Urinary bladder (tissue), 3 donors: ENCODE measurements at regions not wholly inside any gene's neighbourhood (a gene's known extent, or its start where the extent isn't known, plus 50 kb on each side); places are given as distances from the start of the nearest gene placed in this dataset.
"Not testable (repeated sequence)": the region's sequence is repeated elsewhere in the genome, so short reads cannot be mapped to it uniquely, and the experiment has no call there.

Experiments used
- DNase-seq: peaks from one replicate; pipeline ENCODE4 v3.0.0-alpha.2; 2015; ENCODE audit errors: extremely low spot score
- H3K27ac ChIP-seq: one replicate; pipeline ENCODE4 v1.5.1; 2013; ENCODE audit warnings: low read depth, mild to moderate bottlenecking, moderate library complexity
- H3K36me3 ChIP-seq: one replicate; pipeline ENCODE4 v1.6.1; 2013; ENCODE audit warnings: mild to moderate bottlenecking, moderate library complexity; ENCODE audit not compliant: insufficient read depth
- H3K4me1 ChIP-seq: one replicate; pipeline ENCODE4 v1.6.1; 2013; ENCODE audit warnings: mild to moderate bottlenecking, moderate library complexity; ENCODE audit not compliant: insufficient read depth
- H3K4me3 ChIP-seq: one replicate; pipeline ENCODE4 v1.5.1; 2013; ENCODE audit warnings: low read depth, low read length
- WGBS: extraction: QIAGEN DNeasy Blood & Tissue Kit; methylation state at CpG from one replicate; pipeline ENCODE4 v1.1.7; 2013; 5-methylcytosine and 5-hydroxymethylcytosine counted together
- donor health status: healthy with polysubstance abuse.
- donor health status: healthy.

GRCh38 chr6:11486959-11487358 is 50.6 kb upstream of the TMEM170B start:
- Histone ChIP-seq H3K27ac (no peak overlapping the region), H3K36me3 (no peaks in the 10 kb centered on the region), H3K4me1 (no peaks in the 10 kb centered on the region), H3K4me3 (no peak overlapping the region)
- whole genome bisulfite sequencing: 90% methylated on average over 2 of the region's 2 CpGs
- DNase-seq: no peak

GRCh38 chr6:11486486-11486885 is 51.1 kb upstream of the TMEM170B start:
- Histone ChIP-seq H3K4me3 (no peak overlapping the region), H3K4me1 (no peaks in the 10 kb centered on the region), H3K36me3 (no peaks in the 10 kb centered on the region), H3K27ac (no peak overlapping the region)
- WGBS: 89% methylated on average over 7 of the region's 7 CpGs
- DNase-seq: no peak

- no peak overlapping the region for H3K4me3 ChIP-seq
- H3K27ac ChIP-seq: no peak overlapping the region
- no peaks in the 10 kb centered on the region for H3K4me1 ChIP-seq
- no peaks in the 10 kb centered on the region for H3K36me3 ChIP-seq
- WGBS: 84% methylated on average over 2 of the region's 2 CpGs
- DNase-seq: no peak
Measured at GRCh38 chr6:11486051-11486450, 51.5 kb upstream of the TMEM170B start.

DNA sequence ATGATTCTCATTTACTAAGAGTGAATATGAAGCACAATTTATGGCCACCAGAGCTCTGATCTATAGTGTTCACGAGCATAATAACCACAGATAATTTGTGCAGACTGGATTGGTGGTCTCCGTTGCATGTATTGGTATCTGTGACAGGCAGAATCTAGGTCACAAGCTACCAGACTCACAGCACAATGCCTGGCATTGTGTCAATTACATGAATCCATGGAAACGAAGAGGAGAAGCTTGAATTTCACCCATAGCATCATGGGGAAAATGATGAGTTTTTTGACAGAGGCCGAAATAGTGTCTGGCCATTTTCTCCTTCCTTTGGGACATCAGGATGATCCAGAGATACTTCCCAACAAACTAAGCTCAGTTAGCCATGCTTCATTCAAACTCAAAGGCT is 52.3 kb upstream of the TMEM170B start:
- H3K36me3 ChIP-seq: no peaks in the 10 kb centered on the region
- no peaks in the 10 kb centered on the region for H3K4me1 ChIP-seq
- H3K4me3 ChIP-seq: no peak overlapping the region
- WGBS: 86% methylated on average over 4 of the region's 4 CpGs
- no peak for DNase-seq
- no peak overlapping the region for H3K27ac ChIP-seq

GRCh38 chr6:11484441-11484840 is 53.1 kb upstream of the TMEM170B start:
- Histone ChIP-seq H3K4me1 (no peaks in the 10 kb centered on the region), H3K4me3 (no peak overlapping the region), H3K27ac (no peak overlapping the region), H3K36me3 (no peaks in the 10 kb centered on the region)
- DNase-seq: no peak
- WGBS: 37% methylated on average over 2 of the region's 2 CpGs

DNA sequence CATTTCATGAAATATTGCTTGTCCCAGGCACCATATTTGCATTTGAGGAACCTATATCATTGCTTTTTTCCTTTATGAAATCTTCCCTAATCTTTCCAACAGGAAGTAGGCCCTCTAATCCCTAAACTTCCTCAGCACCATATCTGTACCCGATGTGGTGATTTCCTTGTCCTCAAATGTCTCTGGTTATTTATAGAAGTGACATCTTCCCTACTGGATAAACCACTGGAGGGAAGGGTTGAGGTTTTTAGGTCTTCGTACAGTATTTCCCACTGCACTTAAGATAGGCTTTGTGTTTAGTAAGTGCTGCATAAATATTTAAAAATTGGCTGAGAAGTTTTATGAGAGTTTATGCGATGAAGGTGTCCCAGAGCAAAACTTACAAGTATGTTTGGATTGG is 54.9 kb upstream of the TMEM170B start:
- H3K4me3 ChIP-seq: no peak overlapping the region
- WGBS: 36% methylated on average over 3 of the region's 3 CpGs
- no peaks in the 10 kb centered on the region for H3K4me1 ChIP-seq
- H3K36me3 ChIP-seq: no peaks in the 10 kb centered on the region
- no peak overlapping the region for H3K27ac ChIP-seq
- no peak for DNase-seq

DNA sequence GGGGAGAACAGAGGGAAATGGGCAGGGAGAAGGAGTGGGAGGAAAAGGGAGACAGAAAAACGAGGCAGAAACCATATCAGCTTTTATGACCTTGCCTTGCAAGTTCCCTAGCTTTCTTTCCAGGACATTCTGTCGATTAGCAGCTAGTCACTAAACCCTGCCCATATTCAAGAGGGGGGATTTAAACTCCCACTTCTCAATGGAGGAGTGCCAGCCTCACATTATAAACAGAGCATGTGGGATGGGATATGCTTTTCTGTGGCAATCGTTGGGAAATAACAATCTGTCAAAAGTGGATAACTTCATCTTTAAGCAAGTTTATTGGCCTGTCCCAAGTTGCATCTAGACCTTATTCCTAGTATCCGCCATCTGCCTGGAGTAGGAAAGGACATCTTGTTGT is 57.0 kb upstream of the TMEM170B start:
- Histone ChIP-seq H3K27ac (no peak overlapping the region), H3K4me3 (no peak overlapping the region), H3K4me1 (no peaks in the 10 kb centered on the region), H3K36me3 (no peaks in the 10 kb centered on the region)
- 40% methylated on average over 4 of the region's 4 CpGs for WGBS
- DNase-seq: no peak

- no peak overlapping the region for H3K27ac ChIP-seq
Measured at GRCh38 chr6:11479296-11479695, 58.3 kb upstream of the TMEM170B start.

GRCh38 chr6:11478586-11478985 is 59.0 kb upstream of the TMEM170B start:
- Histone ChIP-seq H3K27ac (no peak overlapping the region), H3K4me3 (no peak overlapping the region), H3K36me3 (no peaks in the 10 kb centered on the region), H3K4me1 (no peaks in the 10 kb centered on the region)
- 83% methylated on average over 7 of the region's 7 CpGs for WGBS
- no peak for DNase-seq

More at GRCh38 chr6:11479296-11479695, 58.3 kb upstream of the TMEM170B start:
- Histone ChIP-seq H3K36me3 (no peaks in the 10 kb centered on the region), H3K4me3 (no peak overlapping the region), H3K4me1 (no peaks in the 10 kb centered on the region)
- 91% methylated on average over 1 of the region's 1 CpG for WGBS
- no peak for DNase-seq

GRCh38 chr6:11475016-11475415 is 62.5 kb upstream of the TMEM170B start:
- H3K4me3 ChIP-seq: no peak overlapping the region
- H3K27ac ChIP-seq: no peak overlapping the region
- H3K36me3 ChIP-seq: no peaks in the 10 kb centered on the region
- H3K4me1 ChIP-seq: no peaks in the 10 kb centered on the region
- DNase-seq: no peak

DNA sequence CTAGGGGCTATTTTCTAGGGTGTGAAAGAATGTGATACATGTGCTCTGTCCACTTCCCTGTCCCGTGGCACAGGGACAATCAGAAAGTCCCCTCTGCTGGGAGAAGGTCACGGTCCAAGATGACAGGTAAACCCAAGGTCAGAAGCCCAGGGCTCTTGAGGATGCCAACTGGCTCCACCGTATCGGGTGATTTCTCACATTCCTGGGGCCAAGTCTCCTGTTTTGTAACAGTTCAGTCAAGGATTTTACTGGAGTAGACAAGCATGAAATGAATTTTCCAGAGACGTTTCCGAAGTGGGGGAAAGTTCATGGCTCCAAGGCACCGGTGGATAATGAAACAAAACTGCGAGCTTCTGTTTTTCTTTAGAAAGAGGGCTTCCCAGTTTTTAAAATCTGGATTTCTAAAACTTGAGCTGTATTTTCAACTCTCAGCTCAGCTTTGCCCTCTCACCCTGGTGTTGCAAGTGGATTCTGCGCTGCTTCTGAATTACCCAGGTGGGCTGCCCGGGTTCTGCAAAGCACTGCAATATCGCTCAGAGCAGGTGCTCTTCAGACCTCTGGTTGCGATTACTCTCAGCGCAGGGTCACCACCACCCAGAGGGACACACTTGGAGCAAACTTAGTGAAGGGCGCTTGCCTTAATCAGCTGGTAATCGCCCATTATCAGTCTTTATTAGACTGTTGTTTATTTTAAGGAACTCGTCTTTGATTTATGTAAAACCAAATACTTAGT is 64.4 kb upstream of the TMEM170B start:
- Histone ChIP-seq H3K4me1 (no peaks in the 10 kb centered on the region), H3K36me3 (no peaks in the 10 kb centered on the region), H3K4me3 (no peak overlapping the region), H3K27ac (no peak overlapping the region)
- DNase-seq: no peak
- WGBS: 42% methylated on average over 16 of the region's 16 CpGs

DNA sequence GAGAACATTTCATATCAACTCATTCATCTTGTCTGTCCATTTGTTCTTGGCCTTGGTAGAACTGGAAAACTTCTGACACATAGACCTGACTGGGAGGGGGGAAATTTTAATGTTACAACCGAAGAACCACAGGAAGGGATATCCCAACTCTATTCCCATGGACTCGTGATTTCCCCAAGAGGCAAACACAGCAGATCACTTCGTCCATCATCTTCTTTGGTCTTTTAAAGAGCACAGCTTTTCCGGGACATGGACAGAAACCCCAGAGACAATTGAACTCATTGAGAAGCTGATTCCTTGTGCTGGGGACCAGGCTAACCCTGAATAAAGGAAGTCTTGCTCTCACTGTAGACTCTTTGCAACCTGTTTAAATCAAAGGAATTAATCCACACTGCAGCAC is 66.3 kb upstream of the TMEM170B start:
- Histone ChIP-seq H3K36me3 (no peaks in the 10 kb centered on the region), H3K27ac (no peak overlapping the region), H3K4me3 (no peak overlapping the region), H3K4me1 (no peaks in the 10 kb centered on the region)
- DNase-seq: no peak
- 90% methylated on average over 4 of the region's 4 CpGs for WGBS

GRCh38 chr6:11469684-11470083 is 67.9 kb upstream of the TMEM170B start:
- no peak for DNase-seq

GRCh38 chr6:11468271-11468670 is 69.3 kb upstream of the TMEM170B start:
- H3K27ac ChIP-seq, H3K4me1 ChIP-seq, H3K4me3 ChIP-seq, DNase-seq, H3K36me3 ChIP-seq: not testable (repeated sequence)
- WGBS: 53% methylated on average over 4 of the region's 4 CpGs

More at GRCh38 chr6:11469684-11470083, 67.9 kb upstream of the TMEM170B start:
- H3K4me3 ChIP-seq: no peak overlapping the region
- no peak overlapping the region for H3K27ac ChIP-seq
- no peaks in the 10 kb centered on the region for H3K4me1 ChIP-seq
- 97% methylated on average over 1 of the region's 1 CpG for WGBS
- no peaks in the 10 kb centered on the region for H3K36me3 ChIP-seq

DNA sequence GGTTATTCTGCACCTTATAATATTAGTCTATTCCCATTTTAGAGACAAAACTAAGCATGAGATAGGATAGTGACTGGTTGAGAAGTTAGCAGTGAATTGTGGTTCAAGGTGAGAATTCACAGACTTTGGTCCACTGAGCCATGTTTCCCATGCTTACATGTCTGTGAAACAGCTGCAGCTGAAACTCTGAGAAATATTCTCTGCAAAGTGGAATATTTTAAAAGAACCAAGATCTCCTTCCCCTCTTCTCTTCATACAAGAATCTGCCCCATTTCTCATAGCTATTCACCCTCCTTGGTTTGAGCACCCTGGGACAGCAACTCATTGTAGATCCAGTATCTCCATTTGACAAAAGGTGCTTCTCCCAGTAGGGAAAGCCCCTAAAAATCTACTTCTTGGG is 70.2 kb upstream of the TMEM170B start:
- no peaks in the 10 kb centered on the region for H3K36me3 ChIP-seq
- H3K27ac ChIP-seq: no peak overlapping the region
- H3K4me1 ChIP-seq: no peaks in the 10 kb centered on the region
- no peak for DNase-seq
- H3K4me3 ChIP-seq: no peak overlapping the region
